ENCODE measurements at regions not wholly inside any gene's neighbourhood (a gene's known extent, or its start where the extent isn't known, plus 50 kb on each side); places are given as distances from the start of the nearest gene placed in this dataset.

GRCh38 chr7:136293272-136293671 is 316.1 kb upstream of the MTPN start:
- no peak for TF ChIP-seq CTCF (conservative IDR thresholded peaks at IDR 0.05; ENCODE audit: low read length)
- no peak for TF ChIP-seq EZH2phosphoT487 (IDR thresholded peaks at IDR 0.05; ENCODE audit: borderline replicate concordance)

Measured in Loucy (cell line).